Ectodermal cell (in vitro differentiated cells): ENCODE measurements at regions not wholly inside any gene's neighbourhood (a gene's known extent, or its start where the extent isn't known, plus 50 kb on each side); places are given as distances from the start of the nearest gene placed in this dataset.
"Not testable (repeated sequence)": the region's sequence is repeated elsewhere in the genome, so short reads cannot be mapped to it uniquely, and the experiment has no call there.

ENCODE experiments used
- H3K27ac ChIP-seq: 2 replicates; pipeline ENCODE4 v1.7.0; 2013; ENCODE audit warnings: mild to moderate bottlenecking, low read depth, low read length; ENCODE audit not compliant: insufficient read depth, poor library complexity, severe bottlenecking
- H3K27me3 ChIP-seq: 2 replicates; pipeline ENCODE4 v1.7.0; 2013; ENCODE audit warnings: mild to moderate bottlenecking, low read length; ENCODE audit not compliant: insufficient read depth, control insufficient read depth, poor library complexity, severe bottlenecking
- H3K36me3 ChIP-seq: one replicate; pipeline ENCODE4 v1.7.0; 2013; ENCODE audit warnings: low read length; ENCODE audit not compliant: control insufficient read depth, insufficient read depth
- H3K4me1 ChIP-seq: one replicate; pipeline ENCODE4 v1.7.0; 2013; ENCODE audit warnings: low read length; ENCODE audit not compliant: control insufficient read depth, insufficient read depth
- H3K4me3 ChIP-seq: 2 replicates; pipeline ENCODE4 v1.7.0; 2013; ENCODE audit warnings: low read depth, low read length, control low read depth; ENCODE audit not compliant: insufficient read depth
- H3K9me3 ChIP-seq: 2 replicates; pipeline ENCODE4 v1.7.0; 2013; ENCODE audit warnings: mild to moderate bottlenecking, low read length, moderate library complexity; ENCODE audit not compliant: control insufficient read depth
- WGBS, 2 experiments: methylation state at CpG; one replicate each; pipeline ENCODE4 v1.1.7; 2013; ENCODE audit warnings: missing lambda C conversion rate in 2 of 2; 5-methylcytosine and 5-hydroxymethylcytosine counted together

DNA sequence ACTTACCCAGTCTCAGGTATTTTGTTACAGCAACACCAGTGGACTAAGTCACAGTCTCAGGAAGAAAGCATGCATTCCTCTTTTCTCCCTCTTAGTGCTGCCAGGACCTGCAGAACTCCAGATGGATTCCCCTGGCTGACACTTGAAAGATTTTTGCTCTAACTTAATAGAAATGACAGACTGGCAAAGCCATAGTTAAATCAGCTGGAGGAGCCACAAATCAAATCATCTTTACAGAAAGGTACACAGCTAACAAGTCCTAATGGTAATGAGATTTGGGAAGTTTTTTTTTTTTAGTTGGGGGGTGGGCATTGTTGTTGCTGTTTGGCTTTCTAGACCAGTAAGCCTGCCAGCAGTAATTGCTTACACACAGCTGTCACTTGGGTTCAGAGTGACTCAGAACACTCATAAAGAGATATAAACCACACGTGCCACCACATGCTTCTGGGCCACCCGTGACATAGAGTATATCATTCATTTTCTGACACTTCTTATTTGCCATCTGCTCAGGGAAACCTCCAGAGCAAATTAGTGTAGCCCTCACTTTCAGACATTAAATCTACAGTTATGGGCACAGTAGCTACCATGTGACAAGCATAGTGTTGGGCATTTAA lies 72.4 kb downstream of the FH start:
- Histone ChIP-seq H3K27me3 (no peaks in the 10 kb centered on the region), H3K4me1 (no peaks in the 10 kb centered on the region), H3K27ac (no peak overlapping the region), H3K4me3 (no peak overlapping the region), H3K9me3 (no peaks in the 10 kb centered on the region), H3K36me3 (no peaks in the 10 kb centered on the region)
- 77 to 85% methylated on average over 2 of the region's 2 CpGs for WGBS, 2 experiments

DNA sequence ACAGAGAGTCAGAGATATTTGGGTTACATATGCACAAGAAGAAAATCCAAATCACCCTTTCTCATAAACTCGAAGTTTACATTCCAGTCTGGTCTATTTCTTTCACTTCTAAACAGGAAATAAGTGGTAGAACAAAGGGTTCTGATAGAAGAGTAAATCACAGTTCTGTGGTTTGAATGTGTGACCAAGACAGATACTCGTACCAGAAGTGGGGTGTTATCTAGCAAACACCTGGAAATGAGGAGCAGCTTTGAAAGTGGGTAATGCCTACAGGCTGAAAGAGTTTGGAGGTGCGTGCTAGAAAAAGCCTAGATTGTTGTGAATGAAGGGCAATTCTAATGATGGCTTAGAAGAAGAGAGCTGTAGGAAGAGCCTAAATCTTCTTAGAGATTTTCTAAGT lies 74.7 kb downstream of the FH start:
- Histone ChIP-seq H3K4me1 (no peaks in the 10 kb centered on the region), H3K27me3 (no peaks in the 10 kb centered on the region), H3K9me3 (no peaks in the 10 kb centered on the region), H3K4me3 (no peak overlapping the region), H3K27ac (no peak overlapping the region), H3K36me3 (no peaks in the 10 kb centered on the region)
- 31 to 48% methylated on average over 2 to 3 of the region's 3 CpGs for WGBS, 2 experiments

DNA sequence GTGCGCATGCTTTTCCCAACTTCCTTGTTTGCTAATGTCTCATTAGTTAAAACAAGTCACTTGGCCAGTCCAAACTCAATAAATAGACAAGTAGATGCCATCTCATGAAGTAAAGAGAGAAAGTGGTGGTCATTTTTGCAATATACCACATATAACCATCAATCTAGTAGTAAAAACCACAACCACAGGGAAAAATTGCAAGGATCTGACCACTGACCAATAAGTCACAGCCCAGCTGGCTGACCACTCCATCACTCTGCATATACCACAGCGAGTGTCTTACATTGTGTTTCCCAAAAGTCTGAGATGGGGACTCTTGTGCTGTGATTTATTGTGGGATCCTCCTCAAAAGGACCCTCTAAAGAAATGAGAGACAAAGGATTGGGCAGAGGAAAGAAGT lies 76.0 kb downstream of the FH start:
- H3K4me3 ChIP-seq, result no peak overlapping the region
- H3K27ac ChIP-seq, result no peak overlapping the region
- H3K36me3 ChIP-seq, result no peaks in the 10 kb centered on the region
- H3K27me3 ChIP-seq, result no peaks in the 10 kb centered on the region
- no peaks in the 10 kb centered on the region for H3K4me1 ChIP-seq
- H3K9me3 ChIP-seq, result no peaks in the 10 kb centered on the region
- WGBS, 2 experiments, result 97 to 100% methylated on average over 2 of the region's 2 CpGs

DNA sequence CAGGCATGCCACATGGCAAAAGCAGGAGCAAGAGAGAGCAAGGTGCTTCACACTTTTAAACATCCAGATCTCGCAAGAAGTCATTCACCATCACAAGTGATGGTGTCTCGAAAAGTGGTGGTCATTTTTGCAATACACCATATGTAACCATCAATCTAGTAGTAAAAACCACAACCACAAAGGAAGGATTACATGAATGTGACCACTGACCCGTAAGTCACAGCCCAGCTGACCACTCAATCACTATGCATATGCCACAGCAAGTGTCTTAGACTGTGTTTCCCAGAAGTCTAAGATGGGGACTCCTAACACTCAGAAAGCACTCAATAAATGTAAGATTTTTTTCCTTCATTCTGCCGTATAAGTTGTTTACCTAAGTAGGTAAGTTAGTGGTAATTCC lies 76.9 kb downstream of the FH start:
- Histone ChIP-seq H3K9me3 (no peaks in the 10 kb centered on the region), H3K4me3 (no peak overlapping the region)
- 89 to 93% methylated on average over 3 of the region's 4 CpGs for WGBS, 2 experiments

DNA sequence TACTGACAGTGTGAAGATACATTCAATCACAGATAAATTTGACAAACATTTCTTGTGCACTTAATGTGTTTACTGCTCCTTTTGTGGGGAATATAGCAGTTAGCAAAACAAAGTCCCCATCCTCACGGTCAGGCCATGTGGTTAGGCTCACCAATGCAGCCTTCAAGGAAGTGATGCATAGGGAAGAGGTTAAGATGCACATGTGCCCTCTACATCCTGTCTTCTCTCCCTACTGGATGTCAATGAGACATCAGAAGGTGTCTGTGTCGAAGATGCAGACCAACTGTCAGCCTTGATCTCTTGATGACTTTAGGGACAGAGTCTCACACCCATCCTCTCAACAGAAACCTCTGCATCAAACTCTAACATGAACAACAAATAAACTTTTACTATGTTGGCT lies 78.7 kb downstream of the FH start:
- Histone ChIP-seq H3K36me3 (no peaks in the 10 kb centered on the region), H3K4me1 (no peaks in the 10 kb centered on the region), H3K27ac (no peak overlapping the region), H3K9me3 (no peaks in the 10 kb centered on the region), H3K27me3 (no peaks in the 10 kb centered on the region), H3K4me3 (no peak overlapping the region)
- WGBS, 2 experiments, result 91 to 94% methylated on average over 2 of the region's 2 CpGs

More for the DNA sequence above, 76.9 kb downstream of the FH start:
- no peaks in the 10 kb centered on the region for H3K27me3 ChIP-seq
- no peak overlapping the region for H3K27ac ChIP-seq
- no peaks in the 10 kb centered on the region for H3K4me1 ChIP-seq
- H3K36me3 ChIP-seq, result no peaks in the 10 kb centered on the region

DNA sequence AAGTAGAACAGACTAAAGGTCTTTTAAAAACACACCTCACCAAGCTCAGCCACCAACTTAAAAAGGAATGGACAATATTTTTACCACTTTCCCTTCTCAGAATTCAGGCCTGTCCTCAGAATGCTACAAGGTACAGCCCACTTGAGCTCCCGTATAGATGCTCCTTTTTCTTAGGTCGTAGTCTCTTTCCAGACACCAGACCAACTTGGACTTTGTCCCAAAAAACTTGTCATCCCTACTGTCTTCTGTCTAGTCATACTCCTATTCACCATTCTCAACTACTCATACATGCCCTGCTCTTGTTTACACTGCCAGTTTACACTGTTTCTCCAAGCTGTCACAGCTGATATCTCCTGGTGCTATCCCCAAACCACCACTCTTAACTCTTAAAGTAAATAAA lies 80.9 kb downstream of the FH start:
- not testable (repeated sequence) for H3K4me1 ChIP-seq, H3K27me3 ChIP-seq, H3K9me3 ChIP-seq, H3K4me3 ChIP-seq, H3K27ac ChIP-seq, H3K36me3 ChIP-seq
- 89% methylated on average over 2 of the region's 2 CpGs for WGBS, 2 experiments

DNA sequence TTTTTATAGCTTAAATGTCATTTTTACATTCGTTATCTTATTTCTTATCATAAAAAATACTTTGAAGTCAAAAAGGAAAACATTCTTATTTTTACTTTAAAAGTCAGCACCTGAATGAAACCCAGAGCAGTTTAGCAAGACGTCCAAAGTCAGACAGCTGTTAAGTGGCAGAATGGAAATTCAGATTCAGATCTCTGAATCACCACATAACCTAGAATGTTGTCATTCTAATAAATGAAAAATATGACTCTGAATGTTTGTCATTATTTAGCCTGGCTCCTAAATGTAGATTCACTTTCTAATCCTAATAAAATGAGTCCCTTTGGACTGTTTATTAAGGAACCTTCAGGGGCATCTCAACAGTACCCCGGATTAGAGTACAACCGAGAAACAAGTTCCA lies 75.2 kb upstream of the RGS7 start:
- Histone ChIP-seq H3K9me3 (no peaks in the 10 kb centered on the region), H3K4me3 (no peak overlapping the region), H3K27me3 (no peaks in the 10 kb centered on the region), H3K4me1 (no peaks in the 10 kb centered on the region), H3K36me3 (no peaks in the 10 kb centered on the region), H3K27ac (no peak overlapping the region)
- 94 to 95% methylated on average over 3 of the region's 4 CpGs for WGBS, 2 experiments

DNA sequence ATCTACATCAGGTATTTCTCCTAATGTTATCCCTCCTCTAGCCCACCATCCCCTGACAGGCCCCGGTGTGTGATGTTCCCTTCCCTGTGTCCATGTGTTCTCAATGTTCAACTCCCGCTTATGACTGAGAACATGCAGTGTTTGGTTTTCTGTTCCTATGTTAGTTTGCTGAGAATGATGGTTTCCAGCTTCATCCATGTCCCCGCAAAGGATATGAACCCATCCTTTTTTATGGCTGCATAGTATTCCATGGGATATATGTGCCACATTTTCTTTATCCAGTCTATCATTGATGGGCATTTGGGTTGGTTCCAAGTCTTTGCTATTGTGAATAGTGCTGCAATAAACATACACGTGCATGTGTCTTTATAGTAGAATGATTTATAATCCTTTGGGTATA lies 68.1 kb upstream of the RGS7 start:
- H3K36me3 ChIP-seq, H3K4me3 ChIP-seq, H3K9me3 ChIP-seq, H3K27ac ChIP-seq, H3K4me1 ChIP-seq: not testable (repeated sequence)
- 79 to 80% methylated on average over 4 of the region's 4 CpGs for WGBS, 2 experiments
- H3K27me3 ChIP-seq, result peaks cover 31% of the 10 kb centered on the region

DNA sequence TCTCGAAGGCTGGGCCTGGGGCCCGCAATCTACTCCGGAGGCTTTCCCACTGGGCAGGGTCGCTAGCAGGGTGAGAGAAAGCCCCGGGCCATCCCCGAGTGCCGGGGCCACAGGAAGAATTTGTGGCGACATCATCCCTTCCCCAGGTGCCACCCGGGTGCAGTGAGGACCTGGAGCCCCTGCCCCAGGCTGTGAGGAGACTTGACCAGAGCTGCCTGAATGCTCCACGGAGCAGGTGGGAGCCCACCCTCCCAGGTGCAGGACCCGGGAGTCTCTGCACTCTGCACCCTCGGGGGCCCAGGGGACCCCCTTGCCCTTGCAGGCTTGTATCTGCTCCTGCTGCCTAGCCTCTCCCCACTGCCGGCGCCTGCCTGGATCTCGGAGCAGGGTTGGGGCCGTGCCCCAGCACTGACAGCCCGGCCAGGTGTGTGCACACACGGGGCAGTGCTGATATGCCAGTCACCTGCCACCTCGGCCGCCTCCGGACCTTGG lies 67.5 kb upstream of the RGS7 start:
- Histone ChIP-seq H3K36me3 (no peaks in the 10 kb centered on the region), H3K27me3 (peaks cover 31% of the 10 kb centered on the region), H3K27ac (no peak overlapping the region), H3K4me3 (peak overlapping the region; percentile 53), H3K9me3 (no peaks in the 10 kb centered on the region), H3K4me1 (no peaks in the 10 kb centered on the region)
- 53 to 56% methylated on average over 20 to 21 of the region's 21 CpGs for WGBS, 2 experiments

DNA sequence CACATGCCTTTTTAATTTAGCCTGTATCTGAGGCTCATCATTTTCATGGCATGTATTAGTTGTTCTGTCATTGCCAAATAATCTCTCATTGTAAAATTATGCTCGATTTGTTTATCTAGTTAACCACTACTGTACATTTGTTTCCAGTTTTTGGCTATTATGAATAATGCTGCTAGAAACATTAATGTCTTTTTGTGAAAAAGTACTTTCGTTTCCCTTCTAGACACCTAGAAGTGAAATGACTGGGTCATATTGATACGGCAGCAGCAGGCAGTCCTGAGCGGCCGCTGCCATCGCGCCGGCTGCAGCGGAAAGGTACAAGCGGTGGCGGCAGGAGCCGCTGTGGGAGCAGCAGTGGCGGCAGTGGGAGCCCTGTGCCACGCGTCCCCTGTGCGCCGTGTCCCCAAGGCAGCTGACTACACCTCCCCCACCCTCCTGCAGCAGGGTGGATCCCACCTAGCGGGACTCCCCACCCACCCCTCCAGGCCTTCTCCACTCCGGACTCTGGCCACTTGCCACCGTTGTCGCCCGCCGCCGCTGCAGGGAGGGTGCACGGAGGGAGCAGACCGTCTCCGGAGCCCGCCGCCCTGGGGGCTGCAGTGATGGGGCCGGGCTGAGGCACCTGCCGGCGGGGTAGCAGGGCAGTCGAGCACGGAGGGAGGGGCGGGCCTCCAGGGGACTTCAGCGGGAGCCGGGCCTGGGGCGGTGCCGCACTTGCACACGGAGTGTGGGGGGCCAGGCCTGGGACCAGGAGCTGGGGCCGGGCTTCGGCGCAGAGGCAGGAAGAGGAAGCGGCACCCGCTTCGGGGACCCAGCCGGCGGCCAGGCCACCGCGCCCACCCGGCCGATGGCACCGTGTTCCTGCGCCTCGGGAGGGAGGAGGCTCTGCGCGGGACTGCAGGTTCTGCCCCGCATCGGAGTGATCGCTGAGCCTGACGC lies 66.8 kb upstream of the RGS7 start:
- 1 to 2% methylated on average over 60 to 61 of the region's 61 CpGs for WGBS, 2 experiments
- H3K36me3 ChIP-seq, result no peaks in the 10 kb centered on the region
- H3K4me1 ChIP-seq, result no peaks in the 10 kb centered on the region
- no peak overlapping the region for H3K27ac ChIP-seq
- H3K27me3 ChIP-seq, result peaks cover 31% of the 10 kb centered on the region
- H3K4me3 ChIP-seq, result peak overlapping the region; percentile 53
- H3K9me3 ChIP-seq, result no peaks in the 10 kb centered on the region
